Mesothelial cell of epicardium (in vitro differentiated cells): ENCODE measurements at regions not wholly inside any gene's neighbourhood (a gene's known extent, or its start where the extent isn't known, plus 50 kb on each side); places are given as distances from the start of the nearest gene placed in this dataset.

Source experiments
- DNase-seq, 2 experiments: peaks; one replicate each; pipeline ENCODE4 v3.0.0; 2021; ENCODE audit warnings: low spot score in 2 of 2; ENCODE audit not compliant: unreplicated experiment in 2 of 2
- H3K27ac Mint-ChIP-seq: 2 replicates; pipeline ENCODE4 v1.8.0; 2021; ENCODE audit warnings: mixed read lengths
- H3K27me3 Mint-ChIP-seq: 2 replicates; pipeline ENCODE4 v1.8.0; 2021; ENCODE audit warnings: low read depth, mixed read lengths
- H3K36me3 Mint-ChIP-seq: 2 replicates; pipeline ENCODE4 v1.8.0; 2021; ENCODE audit warnings: mixed read lengths
- H3K4me1 Mint-ChIP-seq: 2 replicates; pipeline ENCODE4 v1.8.0; 2021; ENCODE audit warnings: mixed read lengths
- H3K4me3 Mint-ChIP-seq: 2 replicates; pipeline ENCODE4 v1.8.0; 2021; ENCODE audit warnings: mild to moderate bottlenecking, moderate library complexity, mixed read lengths
- H3K9me3 Mint-ChIP-seq: 2 replicates; pipeline ENCODE4 v1.8.0; 2021; ENCODE audit warnings: mixed read lengths
- TF ChIP-seq, protein P1 (sequence below): fragments of 200-600 bp; sonication (generic); IDR thresholded peaks from one replicate; pipeline ENCODE4 v1.5.0; 2021; ENCODE audit warnings: antibody characterized with exemption; ENCODE audit not compliant: unreplicated experiment

DNA sequence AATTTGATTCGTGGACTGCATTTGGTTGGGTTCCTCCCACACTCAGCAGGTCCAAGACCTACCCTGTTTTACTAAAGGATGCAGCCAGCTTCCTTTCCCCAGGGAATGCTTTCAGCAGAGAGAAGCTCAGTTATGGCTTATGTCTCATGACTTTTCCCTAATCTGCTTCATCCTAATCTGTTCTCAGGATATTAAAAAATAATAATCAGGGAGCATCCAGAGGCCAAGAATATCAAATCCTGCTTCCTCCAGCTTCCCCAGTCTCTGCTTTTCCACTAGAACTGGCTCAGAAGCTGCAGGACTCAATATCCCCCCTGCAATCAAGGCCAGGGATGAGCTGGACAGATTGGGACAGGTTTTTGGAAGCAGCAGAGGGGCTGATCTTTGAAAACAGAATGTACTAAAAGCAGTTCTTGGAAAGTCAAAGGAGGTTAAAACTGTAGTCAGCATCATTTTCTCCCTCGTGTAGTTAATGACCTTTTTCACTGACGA, 326.9 kb upstream of the TNP1 start:
- Mint-ChIP-seq H3K4me1 (peaks cover 15% of the 10 kb centered on the region), H3K4me3 (no peak overlapping the region), H3K27ac (no peak overlapping the region), H3K9me3 (peaks cover 9% of the 10 kb centered on the region), H3K36me3 (no peaks in the 10 kb centered on the region), H3K27me3 (no peaks in the 10 kb centered on the region)
- DNase-seq, result no peak
- TF ChIP-seq, protein P1, sequence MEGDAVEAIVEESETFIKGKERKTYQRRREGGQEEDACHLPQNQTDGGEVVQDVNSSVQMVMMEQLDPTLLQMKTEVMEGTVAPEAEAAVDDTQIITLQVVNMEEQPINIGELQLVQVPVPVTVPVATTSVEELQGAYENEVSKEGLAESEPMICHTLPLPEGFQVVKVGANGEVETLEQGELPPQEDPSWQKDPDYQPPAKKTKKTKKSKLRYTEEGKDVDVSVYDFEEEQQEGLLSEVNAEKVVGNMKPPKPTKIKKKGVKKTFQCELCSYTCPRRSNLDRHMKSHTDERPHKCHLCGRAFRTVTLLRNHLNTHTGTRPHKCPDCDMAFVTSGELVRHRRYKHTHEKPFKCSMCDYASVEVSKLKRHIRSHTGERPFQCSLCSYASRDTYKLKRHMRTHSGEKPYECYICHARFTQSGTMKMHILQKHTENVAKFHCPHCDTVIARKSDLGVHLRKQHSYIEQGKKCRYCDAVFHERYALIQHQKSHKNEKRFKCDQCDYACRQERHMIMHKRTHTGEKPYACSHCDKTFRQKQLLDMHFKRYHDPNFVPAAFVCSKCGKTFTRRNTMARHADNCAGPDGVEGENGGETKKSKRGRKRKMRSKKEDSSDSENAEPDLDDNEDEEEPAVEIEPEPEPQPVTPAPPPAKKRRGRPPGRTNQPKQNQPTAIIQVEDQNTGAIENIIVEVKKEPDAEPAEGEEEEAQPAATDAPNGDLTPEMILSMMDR, result no peak

DNA sequence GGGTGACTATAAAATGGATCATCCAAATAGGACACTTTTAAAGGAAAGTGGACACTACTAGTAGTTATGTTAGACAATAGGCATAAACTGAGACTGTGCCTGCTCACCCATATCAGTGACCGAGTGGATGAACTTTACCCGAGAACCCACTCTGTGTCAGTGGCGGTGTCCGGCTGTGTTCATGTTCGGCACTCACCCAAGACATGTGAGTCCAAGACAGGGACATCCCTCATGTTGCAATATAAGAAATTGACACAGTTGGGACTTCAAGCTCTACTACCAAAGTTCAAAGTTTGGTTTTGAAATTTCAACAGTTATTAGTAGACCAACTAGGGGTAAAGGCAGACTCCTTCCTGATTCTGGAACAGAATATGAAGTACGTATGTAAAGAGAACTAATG, 326.3 kb upstream of the TNP1 start:
- Mint-ChIP-seq H3K9me3 (peaks cover 6% of the 10 kb centered on the region), H3K27ac (no peak overlapping the region), H3K4me1 (peaks cover 15% of the 10 kb centered on the region), H3K27me3 (no peaks in the 10 kb centered on the region), H3K36me3 (no peaks in the 10 kb centered on the region), H3K4me3 (no peak overlapping the region)
- TF ChIP-seq, protein P1, result no peak
- DNase-seq, result no peak

DNA sequence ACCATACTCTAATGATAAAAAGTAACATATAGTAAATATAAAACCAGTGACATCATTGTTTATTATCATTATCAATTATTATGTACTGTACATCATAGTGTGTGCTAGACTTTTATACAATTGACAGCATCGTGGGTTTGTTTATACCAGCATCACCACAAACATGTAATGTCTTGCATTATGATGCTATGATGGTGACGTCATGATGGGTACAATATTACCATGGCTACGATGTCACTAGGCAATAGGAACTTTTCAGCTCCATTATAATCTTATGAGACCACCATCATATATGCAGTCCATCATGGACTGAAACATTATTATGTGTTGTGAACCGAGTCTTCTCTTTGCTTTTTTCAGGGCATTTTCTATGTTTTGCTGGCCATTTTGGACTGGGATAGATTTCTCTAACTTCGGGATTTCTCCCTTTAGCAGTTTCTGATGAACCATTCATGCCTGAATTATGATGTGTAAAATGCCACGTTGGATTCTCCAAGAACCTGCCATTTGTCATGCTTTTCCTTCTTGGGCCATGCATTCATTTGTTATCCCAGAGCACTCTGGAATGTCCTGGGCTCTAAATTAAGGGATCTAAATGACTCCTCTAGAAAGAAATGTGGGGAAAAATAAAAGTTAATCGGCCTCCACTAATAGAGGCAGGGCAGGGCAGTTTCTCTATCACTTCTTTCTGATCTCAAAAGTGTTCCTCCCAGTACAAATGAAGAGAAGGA, 325.6 kb upstream of the TNP1 start:
- Mint-ChIP-seq H3K4me1 (peaks cover 12% of the 10 kb centered on the region), H3K27ac (no peak overlapping the region), H3K9me3 (no peaks in the 10 kb centered on the region), H3K27me3 (no peaks in the 10 kb centered on the region), H3K4me3 (no peak overlapping the region), H3K36me3 (no peaks in the 10 kb centered on the region)
- no peak for DNase-seq
- TF ChIP-seq, protein P1, result no peak

DNA sequence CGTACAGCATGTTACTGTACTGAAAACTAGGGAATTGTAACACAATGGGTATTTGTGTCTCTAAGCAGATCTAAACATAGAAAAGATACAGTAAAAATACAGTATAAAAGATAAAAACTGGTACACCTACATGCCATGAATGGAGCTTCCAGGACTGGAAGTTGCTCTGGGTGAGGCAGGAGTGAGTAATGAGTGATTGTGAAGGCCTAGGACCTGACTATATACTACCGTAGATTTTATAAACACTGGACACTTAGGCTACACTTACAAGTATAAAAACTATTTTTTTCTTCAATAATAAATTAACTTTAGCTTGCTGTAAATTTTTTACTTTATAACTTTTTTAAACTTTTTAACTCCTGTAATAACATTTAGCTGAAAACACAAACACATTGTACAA, 324.4 kb upstream of the TNP1 start:
- no peak overlapping the region for H3K27ac Mint-ChIP-seq
- peaks cover 3% of the 10 kb centered on the region for H3K9me3 Mint-ChIP-seq
- H3K4me3 Mint-ChIP-seq, result no peak overlapping the region
- no peaks in the 10 kb centered on the region for H3K27me3 Mint-ChIP-seq
- TF ChIP-seq, protein P1, result no peak
- no peaks in the 10 kb centered on the region for H3K36me3 Mint-ChIP-seq
- DNase-seq, result no peak
- H3K4me1 Mint-ChIP-seq, result peaks cover 3% of the 10 kb centered on the region

DNA sequence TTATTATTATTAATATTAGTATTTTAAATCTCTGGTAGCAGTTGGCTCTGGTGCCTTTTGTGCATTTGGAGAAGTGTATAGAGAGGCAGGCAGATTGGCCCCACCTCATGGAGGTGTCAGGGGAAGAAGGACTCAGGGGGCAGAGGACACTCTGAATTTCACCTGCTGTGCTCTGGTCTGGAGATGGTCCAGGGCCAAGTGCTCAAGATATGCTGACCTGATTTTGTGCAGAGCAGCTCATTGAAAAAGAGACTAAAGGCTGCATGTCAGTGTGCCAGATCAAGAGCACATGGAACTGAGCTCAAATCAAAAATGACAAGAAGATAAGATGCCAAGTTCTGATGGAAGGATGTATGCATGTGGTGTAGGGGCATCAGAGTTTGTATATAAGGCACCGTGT, 323.6 kb upstream of the TNP1 start:
- H3K27me3 Mint-ChIP-seq, result no peaks in the 10 kb centered on the region
- no peaks in the 10 kb centered on the region for H3K4me1 Mint-ChIP-seq
- H3K9me3 Mint-ChIP-seq, result peaks cover 11% of the 10 kb centered on the region
- H3K36me3 Mint-ChIP-seq, result no peaks in the 10 kb centered on the region
- no peak for DNase-seq
- TF ChIP-seq, protein P1, result no peak
- H3K27ac Mint-ChIP-seq, result no peak overlapping the region
- H3K4me3 Mint-ChIP-seq, result no peak overlapping the region

DNA sequence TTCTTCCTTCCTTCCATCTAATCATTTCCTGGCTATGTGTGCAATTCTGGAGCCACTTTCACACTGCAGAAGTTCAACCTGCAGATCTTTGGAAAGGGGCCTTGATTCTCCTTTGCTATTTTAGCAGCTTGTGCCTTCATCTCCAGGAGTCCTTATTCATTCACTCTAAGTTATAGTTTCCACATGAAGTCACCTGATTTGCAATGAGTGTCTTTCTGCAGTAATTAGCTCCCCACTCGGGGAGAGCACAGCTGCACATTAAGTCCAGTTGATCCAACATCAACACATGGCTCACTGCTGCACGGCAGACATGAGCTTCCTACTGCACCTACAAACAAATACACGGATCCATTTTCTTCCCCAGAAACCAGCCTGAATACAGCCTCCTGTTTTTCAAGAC, 323.1 kb upstream of the TNP1 start:
- Mint-ChIP-seq H3K4me1 (no peaks in the 10 kb centered on the region), H3K4me3 (no peak overlapping the region), H3K27ac (no peak overlapping the region), H3K9me3 (peaks cover 15% of the 10 kb centered on the region), H3K27me3 (no peaks in the 10 kb centered on the region), H3K36me3 (peaks cover 3% of the 10 kb centered on the region)
- DNase-seq, result no peak
- TF ChIP-seq, protein P1, result no peak
